Upper lobe of left lung (tissue), 4 donors: ENCODE measurements at regions not wholly inside any gene's neighbourhood (a gene's known extent, or its start where the extent isn't known, plus 50 kb on each side); places are given as distances from the start of the nearest gene placed in this dataset.

ENCODE experiments used
- EP300 ChIP-seq, 4 donors: sonication (generic); formaldehyde crosslinking; IDR thresholded peaks; one replicate each; pipeline ENCODE4 v1.5.1; 2017; ENCODE audit warnings: antibody characterized with exemption in 4 of 4, control low read depth in 2 of 4
- POLR2AphosphoS5 ChIP-seq, 2 donors: sonication (generic); formaldehyde crosslinking; IDR thresholded peaks; one replicate each; pipeline ENCODE4 v1.5.1; 2017; ENCODE audit warnings: antibody characterized with exemption in 2 of 2
- TF ChIP-seq, protein P1 (sequence below), 6 experiments: fragments of 450-650 bp in 4 of 6; fragments of 200-600 bp in 2 of 6; sonication (generic) in 2 of 6; IDR thresholded peaks; one replicate each; pipeline ENCODE4 v1.5.1; 2016 to 2019; ENCODE audit warnings: antibody characterized with exemption in 6 of 6

- no peak for TF ChIP-seq EP300 (IDR thresholded peaks at IDR 0.05)
- TF ChIP-seq, protein P1, sequence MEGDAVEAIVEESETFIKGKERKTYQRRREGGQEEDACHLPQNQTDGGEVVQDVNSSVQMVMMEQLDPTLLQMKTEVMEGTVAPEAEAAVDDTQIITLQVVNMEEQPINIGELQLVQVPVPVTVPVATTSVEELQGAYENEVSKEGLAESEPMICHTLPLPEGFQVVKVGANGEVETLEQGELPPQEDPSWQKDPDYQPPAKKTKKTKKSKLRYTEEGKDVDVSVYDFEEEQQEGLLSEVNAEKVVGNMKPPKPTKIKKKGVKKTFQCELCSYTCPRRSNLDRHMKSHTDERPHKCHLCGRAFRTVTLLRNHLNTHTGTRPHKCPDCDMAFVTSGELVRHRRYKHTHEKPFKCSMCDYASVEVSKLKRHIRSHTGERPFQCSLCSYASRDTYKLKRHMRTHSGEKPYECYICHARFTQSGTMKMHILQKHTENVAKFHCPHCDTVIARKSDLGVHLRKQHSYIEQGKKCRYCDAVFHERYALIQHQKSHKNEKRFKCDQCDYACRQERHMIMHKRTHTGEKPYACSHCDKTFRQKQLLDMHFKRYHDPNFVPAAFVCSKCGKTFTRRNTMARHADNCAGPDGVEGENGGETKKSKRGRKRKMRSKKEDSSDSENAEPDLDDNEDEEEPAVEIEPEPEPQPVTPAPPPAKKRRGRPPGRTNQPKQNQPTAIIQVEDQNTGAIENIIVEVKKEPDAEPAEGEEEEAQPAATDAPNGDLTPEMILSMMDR (IDR thresholded peaks at IDR 0.05): no peak
- TF ChIP-seq POLR2AphosphoS5 (IDR thresholded peaks at IDR 0.05): no peak
Observed at GRCh38 chr4:64975177-64975576, 565.9 kb upstream of the TECRL start.
